Effector CD8-positive, alpha-beta T cell (primary cell): ENCODE measurements at regions not wholly inside any gene's neighbourhood (a gene's known extent, or its start where the extent isn't known, plus 50 kb on each side); places are given as distances from the start of the nearest gene placed in this dataset.
"Not testable (repeated sequence)": the region's sequence is repeated elsewhere in the genome, so short reads cannot be mapped to it uniquely, and the experiment has no call there.

Source experiments
- DNase-seq: peaks from one replicate; lab custom pipeline; 2025; lab: John Stamatoyannopoulos, UW

DNA sequence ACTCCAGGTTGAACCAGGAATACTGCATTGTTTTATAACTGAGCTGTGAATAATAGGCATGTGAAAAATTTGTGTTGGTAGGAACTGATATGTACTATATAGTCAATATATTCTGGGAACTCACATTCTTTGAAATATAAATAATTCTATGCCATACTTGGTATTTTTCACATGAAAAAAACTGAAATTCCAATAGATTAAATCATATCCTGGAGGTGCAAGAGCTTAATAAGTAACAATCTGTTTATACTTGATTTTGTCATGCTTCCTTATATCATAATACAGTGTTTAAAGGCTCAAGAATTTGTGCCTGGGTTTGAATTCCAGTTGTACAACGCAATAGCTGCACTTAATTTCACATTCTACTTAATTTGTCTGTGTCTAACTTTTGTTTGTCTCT is 387.0 kb downstream of the USP25 start:
- no peak for DNase-seq

DNA sequence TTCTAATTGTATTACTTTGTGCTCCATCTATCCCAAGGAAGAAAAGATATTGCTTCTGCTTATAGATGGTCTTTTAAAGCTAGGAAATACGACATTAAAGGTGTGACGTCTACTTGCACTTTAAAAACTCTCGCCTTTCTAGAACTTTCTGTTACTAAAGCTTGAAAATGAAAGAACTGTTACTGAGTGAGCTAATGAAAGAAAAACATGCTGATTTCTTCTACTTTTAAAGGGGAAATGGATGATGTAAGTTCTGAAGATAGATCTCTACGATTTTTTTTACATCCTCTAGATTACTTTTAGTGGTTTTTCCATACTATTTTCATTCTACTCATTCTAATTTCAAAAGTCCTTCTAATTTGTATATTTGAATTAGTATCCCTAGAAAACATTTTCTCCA is 387.5 kb downstream of the USP25 start:
- DNase-seq, result no peak

DNA sequence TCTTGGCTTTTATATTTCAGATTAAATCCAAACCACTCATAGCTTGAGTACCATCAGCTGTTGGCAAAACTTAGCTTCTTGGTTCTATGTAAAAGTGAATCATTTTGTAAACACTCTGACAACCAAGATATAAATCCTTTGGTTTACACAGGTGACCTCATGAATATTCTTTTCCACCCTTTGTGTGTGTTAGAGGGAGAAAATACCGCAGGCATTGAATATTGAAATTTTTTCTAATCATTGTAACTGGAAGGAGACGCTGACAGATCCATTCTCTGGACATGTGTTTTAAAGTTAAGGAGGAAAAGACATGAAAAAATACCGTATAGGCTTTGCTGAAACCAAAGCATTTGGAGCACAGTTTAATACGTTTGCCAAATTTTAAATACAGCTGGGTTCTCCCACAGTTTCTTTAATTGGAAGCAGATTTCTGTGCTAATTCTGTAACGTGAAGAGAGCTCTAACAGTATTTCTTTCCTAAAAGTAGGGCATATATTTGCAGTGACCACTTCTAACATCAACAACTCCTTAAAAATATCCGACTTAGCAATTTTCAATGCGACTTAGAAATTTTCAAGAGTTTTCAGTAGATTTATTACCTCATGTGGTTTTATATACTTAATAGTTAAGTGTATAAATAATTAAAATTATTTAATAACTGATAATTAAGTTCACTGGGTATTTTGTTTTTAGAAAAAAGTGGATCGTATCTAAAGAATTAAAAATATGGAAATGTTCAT is 388.2 kb downstream of the USP25 start:
- no peak for DNase-seq

DNA sequence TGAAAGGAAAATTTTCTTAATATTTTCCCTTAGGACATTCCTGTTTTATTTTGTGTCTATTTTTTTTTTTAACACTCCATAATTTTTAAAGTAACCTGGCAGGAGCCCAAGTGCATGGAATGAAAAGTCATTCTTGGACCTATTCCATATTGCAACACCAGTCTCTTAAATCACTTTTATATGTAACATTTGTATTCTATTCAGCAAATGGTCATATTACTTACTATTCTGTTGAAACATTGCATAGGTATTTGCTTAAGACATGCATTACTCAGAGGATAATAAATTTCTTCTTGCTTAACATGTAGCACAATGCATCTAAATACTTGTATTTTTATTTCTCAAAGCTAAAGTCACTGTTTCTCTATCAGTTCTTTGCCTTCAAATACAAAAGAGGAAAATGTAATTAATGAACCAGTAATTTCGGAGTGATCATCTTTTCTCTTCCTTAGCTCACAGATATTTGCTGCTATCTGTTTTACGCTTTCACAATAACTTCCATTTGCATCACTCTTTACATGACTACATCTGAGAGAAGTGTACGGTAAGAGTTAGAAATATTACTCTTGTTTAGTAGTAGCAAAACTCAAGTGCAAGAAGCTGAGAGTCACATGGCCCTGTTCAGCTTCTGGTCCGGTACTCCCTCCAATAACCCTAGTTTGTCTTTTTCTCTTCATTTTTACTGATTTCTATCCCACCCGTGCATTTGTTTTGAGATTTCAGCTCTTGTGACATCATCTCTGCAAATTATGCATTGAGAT is 394.8 kb downstream of the USP25 start:
- DNase-seq, result no peak

DNA sequence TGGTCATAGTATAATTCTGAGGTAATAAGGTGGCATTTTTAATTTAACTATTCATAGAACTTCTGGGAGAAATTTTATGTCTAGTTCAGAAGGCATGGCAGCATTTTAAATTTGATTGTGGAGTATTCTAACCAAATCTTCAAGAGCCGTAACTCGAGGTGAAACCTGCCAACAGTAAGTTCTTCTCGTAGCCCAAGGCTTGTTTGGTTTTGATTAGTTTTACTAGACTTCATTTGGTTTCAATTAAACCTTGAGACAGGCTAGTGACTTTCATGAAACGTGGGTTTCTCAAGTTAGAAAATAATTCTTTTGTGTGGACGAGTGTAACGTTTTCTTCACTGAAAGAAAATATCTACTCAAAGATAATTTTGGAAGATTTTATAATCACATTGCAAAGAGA is 395.5 kb downstream of the USP25 start:
- DNase-seq, result no peak

DNA sequence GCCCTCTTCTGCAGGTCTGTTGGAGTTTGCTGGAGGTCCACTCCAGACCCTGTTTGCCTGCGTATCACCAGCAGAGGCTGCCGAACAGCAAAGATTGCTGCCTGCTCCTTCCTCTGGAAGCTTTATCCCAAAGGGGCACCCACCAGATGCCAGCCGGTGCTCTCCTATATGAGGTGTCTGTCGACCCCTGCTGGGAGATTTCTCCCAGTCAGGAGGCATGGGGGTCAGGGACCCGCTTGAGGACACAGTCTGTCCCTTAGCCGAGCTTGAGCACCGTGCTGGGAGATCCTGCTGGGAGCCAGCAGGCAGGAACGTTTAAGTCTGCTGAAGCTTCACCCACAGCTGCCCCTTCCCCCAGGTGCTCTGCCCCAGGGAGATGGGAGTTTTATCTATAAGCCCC is 402.7 kb downstream of the USP25 start:
- not testable (repeated sequence) for DNase-seq

DNA sequence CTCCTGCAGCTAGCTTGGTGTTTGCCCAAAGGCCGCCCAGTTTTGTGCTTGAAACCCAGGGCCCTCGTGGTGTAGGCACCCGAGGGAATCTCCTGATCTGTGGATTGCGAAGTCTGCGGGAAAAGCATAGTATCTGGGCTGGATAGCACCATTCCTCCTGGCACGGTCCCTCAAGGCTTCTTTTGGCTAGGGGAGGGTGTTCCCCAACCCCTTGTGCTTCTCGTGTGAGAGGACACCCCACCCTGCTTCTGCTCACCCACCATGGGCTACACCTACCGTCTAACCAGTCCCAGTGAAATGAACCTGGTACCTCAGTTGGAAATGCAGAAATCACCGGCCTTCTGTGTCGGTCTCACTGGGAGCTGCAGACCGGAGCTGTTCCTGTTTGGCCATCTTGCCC is 403.5 kb downstream of the USP25 start:
- DNase-seq, result no peak

DNA sequence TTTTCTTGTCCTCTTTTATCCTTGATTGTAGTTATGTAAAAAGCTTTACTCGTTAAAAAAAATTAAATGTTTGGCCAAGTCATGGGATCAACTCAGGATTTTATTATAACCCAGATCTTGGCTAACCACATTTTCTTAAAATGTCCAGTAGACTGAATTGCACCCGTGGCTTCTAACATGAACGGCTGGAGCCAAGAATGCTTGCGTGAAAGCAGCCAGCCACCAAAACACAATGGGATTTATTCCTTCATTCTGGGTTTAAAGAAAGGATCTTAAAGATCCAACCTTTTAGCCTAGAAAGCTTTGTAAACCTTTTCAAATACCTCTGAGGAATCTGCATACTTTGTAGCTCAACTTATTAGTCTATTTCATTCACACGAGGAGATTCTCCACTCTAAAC is 404.4 kb downstream of the USP25 start:
- DNase-seq, result no peak

DNA sequence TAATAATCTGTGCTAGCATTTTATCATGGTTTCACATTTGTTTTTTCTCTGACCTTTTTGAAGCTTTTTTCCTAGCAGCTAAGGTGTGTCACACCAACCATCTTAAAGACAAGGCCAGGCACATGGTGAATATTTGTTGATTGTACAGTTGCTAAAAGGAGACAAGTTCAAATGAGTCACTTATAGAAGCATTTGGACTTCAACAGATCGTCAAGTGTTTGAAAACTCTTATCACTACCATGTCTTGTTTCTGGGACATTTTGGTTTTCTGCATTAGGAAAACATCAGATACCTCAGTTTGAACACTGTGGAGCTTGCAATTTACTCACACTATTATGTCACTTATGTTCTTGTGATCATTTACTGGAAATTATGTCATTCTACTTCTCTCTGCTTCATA is 407.3 kb downstream of the USP25 start:
- no peak for DNase-seq

DNA sequence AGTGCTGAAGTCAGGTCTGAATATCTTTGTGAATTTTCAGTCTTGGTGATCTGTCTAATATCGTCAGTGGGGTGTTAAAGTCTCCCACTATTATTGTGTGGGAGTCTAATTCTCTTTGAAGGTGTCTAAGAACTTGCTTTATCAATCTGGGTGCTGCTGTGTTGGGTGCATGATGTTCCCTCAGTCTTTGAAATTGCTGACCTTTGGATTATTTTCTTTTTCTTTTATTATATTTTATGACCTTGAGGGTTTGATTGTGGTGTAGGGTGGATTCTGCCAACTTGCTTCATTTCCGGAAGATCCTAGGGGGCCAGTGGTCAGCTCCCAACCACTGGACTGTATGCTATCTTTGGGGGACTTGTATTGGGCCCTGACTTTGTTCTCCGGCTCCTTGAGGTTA is 415.3 kb downstream of the USP25 start:
- no peak for DNase-seq

DNA sequence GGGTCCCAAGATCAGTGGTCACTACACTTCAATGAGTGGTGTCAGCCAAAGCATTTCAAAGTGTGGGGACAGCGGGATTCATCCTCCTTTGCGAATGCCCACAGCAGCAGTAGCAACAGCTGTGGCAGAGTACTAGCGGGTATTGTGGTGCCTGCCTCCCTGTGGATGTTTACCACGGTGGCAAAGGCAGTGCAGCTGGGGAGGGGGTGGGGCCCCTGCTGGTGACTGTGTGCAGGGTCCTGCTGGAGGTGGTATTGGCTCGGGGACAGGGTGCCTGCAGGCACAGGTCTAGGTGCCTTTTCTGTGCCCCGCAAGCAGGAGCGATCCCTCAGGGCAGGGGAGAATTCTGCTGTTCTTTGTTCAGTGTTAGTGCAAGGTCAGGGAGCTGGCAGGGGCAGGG is 415.7 kb downstream of the USP25 start:
- no peak for DNase-seq

DNA sequence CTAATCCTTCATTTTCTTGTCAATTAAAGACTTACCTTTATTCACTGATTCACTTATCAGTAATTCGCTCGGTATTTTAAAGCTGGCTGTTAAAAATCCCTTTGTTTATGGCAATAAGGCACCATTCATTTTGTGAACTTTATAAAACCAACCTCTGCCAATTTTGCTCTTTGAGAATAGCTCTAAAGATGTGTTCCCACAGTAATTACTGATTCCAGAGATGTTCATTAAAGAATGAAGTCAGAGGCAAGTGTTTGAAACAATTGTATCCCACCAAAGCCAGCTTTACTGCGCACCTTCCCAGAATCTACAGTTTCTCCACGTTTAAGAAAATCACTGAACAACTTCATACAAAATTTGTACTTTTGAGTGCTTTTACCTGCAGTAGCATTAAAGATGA is 424.5 kb downstream of the USP25 start:
- DNase-seq, result no peak

DNA sequence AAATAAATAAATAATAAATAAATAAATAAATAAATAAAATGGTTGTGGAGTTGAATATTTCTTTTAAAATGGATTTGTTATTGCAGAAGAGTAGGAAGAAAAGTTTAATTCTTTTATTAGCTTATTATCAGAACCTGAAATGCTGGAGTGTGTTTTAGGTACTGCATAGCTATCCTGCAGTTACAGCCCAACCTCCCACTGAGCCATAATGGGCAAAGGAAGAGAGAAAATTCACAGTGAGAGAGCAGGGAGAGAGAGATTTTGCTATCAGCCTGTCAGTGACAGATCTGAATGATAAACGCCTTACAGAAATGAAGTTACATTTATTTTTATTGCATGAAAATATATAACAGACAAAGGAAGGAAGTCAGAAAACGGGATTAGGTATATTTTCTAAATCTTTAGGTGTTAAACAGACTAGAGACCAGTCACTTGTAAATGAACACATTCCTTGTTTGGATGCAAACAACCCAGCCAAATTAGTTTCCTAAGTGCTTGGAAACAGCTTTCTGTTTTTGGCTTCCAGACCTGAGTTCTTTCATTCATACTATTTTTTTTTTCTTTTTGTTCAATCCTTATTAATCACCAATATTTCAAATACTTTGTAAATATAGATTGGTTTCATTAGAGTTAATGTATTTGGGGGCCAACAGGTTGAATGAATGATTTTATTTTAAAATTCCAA is 425.3 kb downstream of the USP25 start:
- no peak for DNase-seq

DNA sequence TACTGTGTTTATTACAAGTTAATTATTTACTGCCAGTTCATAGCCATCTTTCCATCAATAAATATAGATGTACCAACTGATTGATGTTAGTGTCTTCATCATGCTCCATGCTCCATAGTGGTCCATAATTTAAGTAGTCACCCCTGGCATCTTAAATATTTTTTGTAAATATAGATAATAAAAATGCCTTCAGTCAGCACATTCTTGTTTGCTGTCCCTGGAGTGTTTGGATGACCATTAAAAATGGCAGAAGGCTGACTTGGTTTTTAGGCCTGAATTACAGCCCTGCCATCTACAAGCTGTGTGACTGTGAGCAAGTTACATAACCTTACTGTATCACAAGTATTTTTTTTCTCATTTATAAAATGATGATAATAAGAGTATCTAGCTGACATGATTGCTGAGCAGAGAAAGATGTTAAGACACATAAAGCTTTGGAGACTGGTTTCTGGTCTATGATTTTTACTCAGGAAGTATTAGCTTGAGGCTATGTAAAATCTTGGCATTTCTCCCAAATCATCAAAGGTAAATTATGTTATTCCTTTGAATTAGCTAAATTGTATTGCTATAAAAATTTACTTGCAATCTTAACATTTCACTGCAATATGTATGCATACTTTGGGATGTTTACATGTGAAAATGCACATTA is 427.2 kb downstream of the USP25 start:
- no peak for DNase-seq

DNA sequence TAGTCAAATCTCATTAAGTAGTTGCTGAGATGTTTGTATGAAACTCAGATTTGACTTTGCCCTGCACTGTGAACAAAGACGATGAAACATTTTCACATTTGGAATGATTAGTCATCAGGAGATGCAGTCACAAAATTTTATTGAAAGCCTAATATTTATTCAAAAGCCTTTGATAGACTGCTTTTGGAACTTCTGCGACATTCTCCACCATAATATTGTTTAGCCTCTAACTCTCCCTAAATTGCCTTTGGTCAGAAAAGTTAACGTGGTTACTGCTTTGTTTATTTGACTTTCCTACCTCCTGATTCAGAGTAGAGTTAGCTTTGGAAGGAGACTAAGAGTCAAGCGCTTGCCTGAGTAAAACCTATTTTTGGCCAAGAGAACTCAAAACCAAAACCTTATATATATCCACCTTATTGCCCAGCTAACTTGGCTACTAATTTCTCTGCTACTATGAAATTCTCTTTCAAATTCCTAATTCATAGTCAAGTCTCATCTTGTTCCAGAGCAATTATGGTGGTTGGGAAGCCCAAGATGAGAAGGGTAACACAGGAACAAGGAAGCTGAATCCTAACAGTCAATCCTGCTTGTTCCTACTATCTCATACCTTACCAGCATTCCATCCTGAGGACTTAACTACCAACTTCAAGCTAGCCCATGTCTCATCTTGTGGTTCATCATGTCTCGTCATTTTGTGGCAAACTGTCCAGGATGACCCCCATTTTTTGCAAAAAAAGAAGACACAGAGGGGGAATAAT is 429.6 kb downstream of the USP25 start:
- DNase-seq, result no peak

DNA sequence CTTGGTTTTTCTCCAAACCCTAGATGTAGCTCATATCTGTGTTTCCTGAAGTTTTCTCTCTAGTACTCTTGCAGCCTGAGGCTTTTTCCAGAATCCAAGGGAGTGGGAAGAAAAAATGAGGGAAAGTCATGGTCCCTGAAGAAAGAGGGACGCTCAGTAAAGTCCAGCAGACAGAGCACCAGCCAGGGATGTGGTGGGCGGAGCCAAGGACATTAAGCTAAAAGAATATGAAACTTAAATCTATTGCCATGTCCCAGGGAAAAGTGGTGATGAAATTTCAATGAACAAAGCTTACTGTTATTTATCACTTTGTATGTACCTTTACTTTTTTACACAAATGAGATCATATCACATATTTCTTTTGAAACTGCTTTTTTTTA is 430.2 kb downstream of the USP25 start:
- no peak for DNase-seq

DNA sequence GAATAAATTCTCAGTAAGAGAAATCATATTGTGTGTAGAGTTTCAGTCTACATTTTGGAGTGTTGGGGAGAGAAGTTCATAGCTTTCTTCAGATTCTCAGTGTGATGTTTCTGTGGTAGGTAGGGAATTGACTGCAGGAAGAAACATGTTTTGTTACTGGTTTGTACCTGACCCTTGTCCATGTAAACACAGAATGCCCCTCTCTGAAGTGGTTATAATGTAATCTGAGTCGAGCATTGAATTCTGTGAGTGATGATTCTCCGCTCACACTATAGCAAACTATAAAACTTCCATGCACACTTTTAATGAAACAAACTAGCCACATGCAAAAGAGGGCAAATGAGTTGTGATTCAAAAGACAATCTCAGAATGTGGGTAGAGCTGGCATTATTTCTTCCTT is 433.2 kb downstream of the USP25 start:
- DNase-seq, result no peak

DNA sequence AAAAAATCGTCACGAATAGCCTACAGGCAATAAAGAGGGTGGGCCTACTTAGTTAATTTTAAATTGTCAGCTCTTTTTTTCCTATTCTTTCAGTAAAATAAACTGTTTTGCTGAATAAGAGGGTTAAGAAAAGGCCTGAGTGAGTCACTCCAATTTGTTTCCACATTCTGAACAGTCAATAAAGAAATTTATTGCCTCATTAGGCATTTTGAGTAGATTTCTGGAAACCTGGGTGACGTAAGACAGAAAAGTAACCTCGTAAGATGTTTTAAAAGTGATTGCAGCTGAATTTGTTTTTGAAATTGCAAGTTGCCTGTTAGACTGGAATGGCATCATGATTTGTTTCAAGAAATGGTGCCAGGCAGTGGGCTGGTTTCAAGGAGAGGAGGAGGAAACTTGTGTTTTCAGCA is 439.3 kb downstream of the USP25 start:
- no peak for DNase-seq

DNA sequence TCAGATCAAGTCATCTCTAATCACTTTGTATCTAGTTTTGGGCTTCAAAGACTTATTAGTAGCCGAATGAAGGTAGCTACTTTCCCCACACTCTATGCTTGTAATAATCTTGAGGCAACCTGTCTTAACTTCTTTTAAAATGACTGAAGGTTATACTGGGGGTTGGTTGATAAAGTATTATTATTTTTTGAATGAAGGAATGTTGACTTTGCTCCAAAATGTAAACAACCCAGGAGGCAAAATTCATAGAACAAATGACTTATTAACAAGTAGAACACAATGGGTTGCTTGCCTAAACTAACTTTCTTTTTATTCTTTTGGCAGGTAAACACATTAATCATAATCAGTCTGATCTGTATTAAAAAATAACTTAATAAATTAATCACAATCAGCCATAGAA is 440.0 kb downstream of the USP25 start:
- no peak for DNase-seq

DNA sequence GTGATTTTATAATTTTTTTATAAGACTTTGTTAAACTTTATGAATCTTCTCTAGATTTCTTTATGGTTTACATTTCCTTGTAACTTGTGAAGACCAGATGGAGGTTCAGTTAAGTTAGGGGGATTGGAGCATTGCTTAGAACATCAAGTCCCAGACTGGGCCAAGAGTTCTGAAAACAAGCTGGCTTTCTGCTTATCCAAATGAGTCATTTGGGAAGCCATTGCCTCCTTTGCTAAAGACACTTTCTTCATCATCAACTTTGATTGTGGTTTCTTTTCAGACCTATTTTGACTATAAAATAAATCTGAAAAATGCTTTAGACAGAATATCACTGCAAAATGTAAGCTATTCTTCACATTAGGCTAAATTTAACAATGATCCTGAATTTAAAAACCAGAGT is 446.8 kb downstream of the USP25 start:
- no peak for DNase-seq

DNA sequence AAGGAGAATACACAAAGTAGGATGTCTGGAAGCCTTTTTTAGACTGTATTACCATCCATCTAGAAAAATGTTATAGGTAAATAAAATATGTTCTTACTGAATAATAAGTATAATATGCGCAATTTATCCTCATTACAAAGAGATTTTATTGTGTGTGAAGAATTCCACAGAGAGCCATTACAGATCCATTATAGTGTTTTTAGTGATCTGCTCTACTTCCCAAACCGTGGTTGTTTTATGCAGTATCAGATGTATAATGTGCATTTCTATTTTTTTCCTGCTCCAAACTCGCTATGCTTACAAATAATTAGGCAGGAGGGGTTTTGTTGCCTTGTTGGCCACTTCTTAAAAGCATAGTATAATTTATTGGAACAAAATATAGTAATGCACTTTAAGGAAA is 447.8 kb downstream of the USP25 start:
- DNase-seq, result no peak

DNA sequence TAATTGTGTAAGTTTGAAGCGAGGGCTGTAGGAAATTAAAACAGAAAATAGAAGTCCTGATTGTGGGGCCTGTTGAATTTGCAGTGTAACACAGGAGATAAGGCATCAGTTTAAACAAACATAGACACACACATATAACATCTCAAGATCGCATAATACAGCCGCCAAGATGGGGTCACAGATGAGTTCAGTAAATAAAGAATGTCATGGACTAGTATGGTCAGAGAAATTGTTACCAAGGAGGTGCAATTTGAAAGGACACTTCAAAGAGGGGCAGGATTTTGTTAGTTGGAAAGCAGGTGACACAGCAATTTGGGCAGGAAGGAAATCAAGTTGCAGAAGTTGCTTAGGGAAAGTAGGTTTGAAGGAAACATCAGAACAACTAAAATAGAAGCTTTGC is 450.0 kb downstream of the USP25 start:
- no peak for DNase-seq
